Smooth muscle cell (in vitro differentiated cells): ENCODE measurements at regions not wholly inside any gene's neighbourhood (a gene's known extent, or its start where the extent isn't known, plus 50 kb on each side); places are given as distances from the start of the nearest gene placed in this dataset.

Experiments
- DNase-seq: peaks from one replicate; lab custom pipeline; 2025; ENCODE audit not compliant: unreplicated experiment; lab: John Stamatoyannopoulos, UW
- H2AFZ ChIP-seq: fragments of 200-600 bp; sonication (generic); 2 replicates; pipeline ENCODE4 v1.6.0; 2016; ENCODE audit warnings: antibody characterized with exemption, low read depth, mild to moderate bottlenecking
- H3F3A ChIP-seq: fragments of 200-600 bp; sonication (generic); 2 replicates; pipeline ENCODE4 v1.6.0; 2017; ENCODE audit warnings: antibody characterized with exemption, low read depth
- H3K27ac ChIP-seq: fragments of 200-600 bp; sonication (generic); 2 replicates; pipeline ENCODE4 v1.5.1; 2016; ENCODE audit warnings: low read depth, mild to moderate bottlenecking
- H3K27me3 ChIP-seq: fragments of 200-600 bp; sonication (generic); 2 replicates; pipeline ENCODE4 v1.6.1; 2016; ENCODE audit warnings: low read depth, mild to moderate bottlenecking
- H3K36me3 ChIP-seq: fragments of 200-600 bp; sonication (generic); 2 replicates; pipeline ENCODE4 v1.5.1; 2016; ENCODE audit warnings: low read depth
- H3K4me1 ChIP-seq: fragments of 200-600 bp; sonication (generic); 2 replicates; pipeline ENCODE4 v1.5.1; 2016; ENCODE audit warnings: low read depth
- H3K4me2 ChIP-seq: fragments of 200-600 bp; sonication (generic); 2 replicates; pipeline ENCODE4 v1.6.0; 2016; ENCODE audit warnings: mild to moderate bottlenecking
- H3K4me3 ChIP-seq: fragments of 200-600 bp; sonication (generic); 2 replicates; pipeline ENCODE4 v1.5.1; 2016; ENCODE audit warnings: mild to moderate bottlenecking
- H3K79me2 ChIP-seq: fragments of 200-600 bp; sonication (generic); 2 replicates; pipeline ENCODE4 v1.6.0; 2016; ENCODE audit warnings: low read depth, mild to moderate bottlenecking
- H3K9ac ChIP-seq: fragments of 200-600 bp; sonication (generic); 2 replicates; pipeline ENCODE4 v1.6.0; 2016; ENCODE audit warnings: low read depth
- H3K9me3 ChIP-seq: fragments of 200-600 bp; sonication (generic); replicated peaks from 2 replicates; pipeline ENCODE4 v1.5.1; 2016; ENCODE audit warnings: low read depth
- H4K20me1 ChIP-seq: fragments of 200-600 bp; sonication (generic); 2 replicates; pipeline ENCODE4 v1.6.0; 2016; ENCODE audit warnings: low read depth
- WGBS: methylation state at CpG from one replicate; pipeline ENCODE4 v1.1.7; 2016; ENCODE audit warnings: low lambda C conversion rate; 5-methylcytosine and 5-hydroxymethylcytosine counted together
- TF ChIP-seq, protein P1 (sequence below): fragments of 200-600 bp; sonication (generic); IDR thresholded peaks from 2 replicates; pipeline ENCODE4 v1.5.1; 2017; ENCODE audit warnings: borderline replicate concordance, mild to moderate bottlenecking, antibody characterized with exemption; ENCODE audit not compliant: insufficient read depth, poor library complexity, severe bottlenecking

DNA sequence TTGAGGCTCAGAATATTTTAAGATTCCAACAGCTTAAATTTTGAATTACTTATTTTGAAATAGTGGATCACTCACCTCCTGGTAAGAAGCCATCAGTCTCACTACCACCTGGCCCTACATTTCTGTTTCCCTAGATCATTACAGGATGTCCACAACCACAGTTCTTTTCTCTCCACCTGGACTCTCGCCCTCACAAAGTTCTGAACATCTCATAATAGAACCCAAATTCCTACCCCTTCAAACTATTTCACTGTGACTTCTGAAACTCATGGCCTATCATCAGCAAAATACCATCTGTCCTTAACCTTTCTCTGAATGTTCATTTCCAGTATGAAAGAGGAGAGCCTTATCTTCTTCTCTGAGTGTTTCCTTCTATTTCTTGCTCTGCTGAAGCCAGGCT, 299.2 kb upstream of the MGAT5 start:
- WGBS = 94% methylated on average over 1 of the region's 1 CpG
- H3K9me3 ChIP-seq = no peaks in the 10 kb centered on the region
- no peaks in the 10 kb centered on the region for H3K79me2 ChIP-seq
- no peaks in the 10 kb centered on the region for H3K4me1 ChIP-seq
- no peak overlapping the region for H3K9ac ChIP-seq
- H3F3A ChIP-seq = no peaks in the 10 kb centered on the region
- H3K4me2 ChIP-seq = no peak overlapping the region
- no peak for DNase-seq
- H3K4me3 ChIP-seq = no peak overlapping the region
- H3K36me3 ChIP-seq = no peaks in the 10 kb centered on the region
- no peaks in the 10 kb centered on the region for H3K27me3 ChIP-seq
- no peak overlapping the region for H3K27ac ChIP-seq
- H2AFZ ChIP-seq = no peak overlapping the region
- TF ChIP-seq, protein P1, sequence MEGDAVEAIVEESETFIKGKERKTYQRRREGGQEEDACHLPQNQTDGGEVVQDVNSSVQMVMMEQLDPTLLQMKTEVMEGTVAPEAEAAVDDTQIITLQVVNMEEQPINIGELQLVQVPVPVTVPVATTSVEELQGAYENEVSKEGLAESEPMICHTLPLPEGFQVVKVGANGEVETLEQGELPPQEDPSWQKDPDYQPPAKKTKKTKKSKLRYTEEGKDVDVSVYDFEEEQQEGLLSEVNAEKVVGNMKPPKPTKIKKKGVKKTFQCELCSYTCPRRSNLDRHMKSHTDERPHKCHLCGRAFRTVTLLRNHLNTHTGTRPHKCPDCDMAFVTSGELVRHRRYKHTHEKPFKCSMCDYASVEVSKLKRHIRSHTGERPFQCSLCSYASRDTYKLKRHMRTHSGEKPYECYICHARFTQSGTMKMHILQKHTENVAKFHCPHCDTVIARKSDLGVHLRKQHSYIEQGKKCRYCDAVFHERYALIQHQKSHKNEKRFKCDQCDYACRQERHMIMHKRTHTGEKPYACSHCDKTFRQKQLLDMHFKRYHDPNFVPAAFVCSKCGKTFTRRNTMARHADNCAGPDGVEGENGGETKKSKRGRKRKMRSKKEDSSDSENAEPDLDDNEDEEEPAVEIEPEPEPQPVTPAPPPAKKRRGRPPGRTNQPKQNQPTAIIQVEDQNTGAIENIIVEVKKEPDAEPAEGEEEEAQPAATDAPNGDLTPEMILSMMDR = no peak
- H4K20me1 ChIP-seq = no peaks in the 10 kb centered on the region

DNA sequence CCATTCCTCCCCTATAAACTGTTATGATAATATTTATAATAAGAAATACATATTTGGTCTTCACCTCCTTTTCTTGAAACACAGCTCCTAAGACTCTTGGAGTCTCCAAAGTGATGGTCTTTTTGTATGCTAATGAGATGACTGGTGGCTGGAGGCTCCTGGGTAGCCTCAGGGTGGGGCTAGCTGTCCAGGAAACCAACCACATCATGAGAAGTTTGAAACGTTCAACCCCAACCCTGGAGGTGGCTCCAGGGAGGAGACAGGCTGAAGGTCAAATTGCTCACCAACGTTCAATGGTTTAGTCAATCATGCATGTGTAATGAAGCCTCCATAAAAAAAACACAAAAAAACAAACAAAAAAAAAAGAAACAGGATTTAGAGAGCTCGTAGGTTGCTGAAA, 298.7 kb upstream of the MGAT5 start:
- no peak overlapping the region for H3K27ac ChIP-seq
- no peak for DNase-seq
- TF ChIP-seq, protein P1 = no peak
- H3K27me3 ChIP-seq = no peaks in the 10 kb centered on the region
- H3K4me2 ChIP-seq = no peak overlapping the region
- no peak overlapping the region for H3K9ac ChIP-seq
- no peaks in the 10 kb centered on the region for H3K9me3 ChIP-seq
- no peaks in the 10 kb centered on the region for H4K20me1 ChIP-seq
- no peak overlapping the region for H3K4me3 ChIP-seq
- WGBS = 76% methylated on average over 3 of the region's 3 CpGs
- H2AFZ ChIP-seq = no peak overlapping the region
- H3K36me3 ChIP-seq = no peaks in the 10 kb centered on the region
- H3F3A ChIP-seq = no peaks in the 10 kb centered on the region
- no peaks in the 10 kb centered on the region for H3K4me1 ChIP-seq
- no peaks in the 10 kb centered on the region for H3K79me2 ChIP-seq

DNA sequence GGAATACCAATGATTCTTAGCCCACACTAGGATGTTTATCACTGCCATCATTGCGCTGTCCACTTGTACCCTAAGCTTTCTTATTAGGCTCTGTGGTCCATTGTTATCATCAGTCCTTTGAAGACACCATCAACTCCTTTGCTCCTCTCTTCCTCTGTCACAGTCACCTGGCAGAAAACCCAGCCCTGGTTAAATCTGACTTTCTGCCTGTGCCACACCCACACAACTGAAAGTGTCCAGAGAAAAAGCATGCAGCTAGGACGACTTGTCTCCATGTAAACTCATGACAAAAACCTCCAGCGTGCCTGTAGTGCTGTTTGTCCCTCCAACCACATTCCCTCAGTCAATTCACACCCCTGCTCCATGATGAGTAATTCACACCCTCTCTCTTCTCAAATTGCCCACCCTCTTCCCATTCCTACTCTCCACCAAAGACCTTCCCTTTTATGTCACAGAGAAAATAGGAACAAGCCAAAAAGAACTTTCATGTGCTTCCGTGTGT, 297.4 kb upstream of the MGAT5 start:
- WGBS = 60% methylated on average over 4 of the region's 4 CpGs
- no peak overlapping the region for H2AFZ ChIP-seq
- H3K4me2 ChIP-seq = no peak overlapping the region
- no peaks in the 10 kb centered on the region for H3K4me1 ChIP-seq
- no peaks in the 10 kb centered on the region for H3K36me3 ChIP-seq
- no peaks in the 10 kb centered on the region for H3K27me3 ChIP-seq
- no peaks in the 10 kb centered on the region for H3K79me2 ChIP-seq
- H3F3A ChIP-seq = no peaks in the 10 kb centered on the region
- DNase-seq = no peak
- no peak overlapping the region for H3K4me3 ChIP-seq
- no peak overlapping the region for H3K27ac ChIP-seq
- TF ChIP-seq, protein P1 = no peak
- no peaks in the 10 kb centered on the region for H3K9me3 ChIP-seq
- H3K9ac ChIP-seq = no peak overlapping the region
- no peaks in the 10 kb centered on the region for H4K20me1 ChIP-seq

DNA sequence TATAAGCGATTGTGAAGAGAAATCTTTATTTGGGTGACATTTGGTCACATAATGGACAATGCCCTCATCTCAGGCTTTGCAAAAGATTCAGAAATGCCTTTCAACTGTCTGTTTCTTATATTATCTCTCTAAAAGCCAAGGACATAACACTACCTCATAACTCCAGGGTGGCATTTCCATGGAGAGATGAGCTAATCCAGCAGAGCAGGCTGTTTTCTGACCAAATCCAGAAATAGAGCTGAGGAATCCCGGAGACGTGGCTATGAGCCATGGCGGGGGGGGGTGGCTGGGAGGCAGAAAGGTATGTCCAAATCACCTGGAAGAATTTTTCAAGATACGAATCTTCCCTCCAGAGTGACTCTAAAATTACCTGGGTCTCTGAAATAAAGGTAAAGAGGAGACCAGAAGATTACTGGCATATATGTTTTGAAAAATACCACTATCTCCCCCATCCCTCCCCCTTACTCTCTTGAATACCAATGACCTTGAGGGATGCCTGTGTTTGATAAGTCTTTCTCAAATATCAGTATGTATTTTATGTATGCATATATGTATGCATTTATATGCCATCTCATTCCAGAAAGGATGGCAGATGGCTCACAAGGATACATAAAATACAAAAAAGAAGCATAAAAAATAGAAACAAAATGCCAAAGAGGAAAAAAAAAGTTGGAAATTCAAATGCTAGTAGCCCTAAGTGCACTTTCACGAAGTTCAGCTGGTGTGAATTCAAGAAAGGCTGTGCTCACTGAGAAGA, 296.0 kb upstream of the MGAT5 start:
- Histone ChIP-seq H3K27ac (no peak overlapping the region), H4K20me1 (no peaks in the 10 kb centered on the region), H3K4me1 (no peaks in the 10 kb centered on the region), H3F3A (no peaks in the 10 kb centered on the region), H3K4me2 (no peak overlapping the region), H3K36me3 (no peaks in the 10 kb centered on the region), H3K79me2 (no peaks in the 10 kb centered on the region), H2AFZ (no peak overlapping the region), H3K27me3 (peaks cover 4% of the 10 kb centered on the region), H3K4me3 (no peak overlapping the region), H3K9ac (no peak overlapping the region), H3K9me3 (no peaks in the 10 kb centered on the region)
- no peak for DNase-seq
- 58% methylated on average over 5 of the region's 6 CpGs for WGBS
- TF ChIP-seq, protein P1 = no peak
